ENCODE measurements at regions not wholly inside any gene's neighbourhood (a gene's known extent, or its start where the extent isn't known, plus 50 kb on each side); places are given as distances from the start of the nearest gene placed in this dataset.

DNA sequence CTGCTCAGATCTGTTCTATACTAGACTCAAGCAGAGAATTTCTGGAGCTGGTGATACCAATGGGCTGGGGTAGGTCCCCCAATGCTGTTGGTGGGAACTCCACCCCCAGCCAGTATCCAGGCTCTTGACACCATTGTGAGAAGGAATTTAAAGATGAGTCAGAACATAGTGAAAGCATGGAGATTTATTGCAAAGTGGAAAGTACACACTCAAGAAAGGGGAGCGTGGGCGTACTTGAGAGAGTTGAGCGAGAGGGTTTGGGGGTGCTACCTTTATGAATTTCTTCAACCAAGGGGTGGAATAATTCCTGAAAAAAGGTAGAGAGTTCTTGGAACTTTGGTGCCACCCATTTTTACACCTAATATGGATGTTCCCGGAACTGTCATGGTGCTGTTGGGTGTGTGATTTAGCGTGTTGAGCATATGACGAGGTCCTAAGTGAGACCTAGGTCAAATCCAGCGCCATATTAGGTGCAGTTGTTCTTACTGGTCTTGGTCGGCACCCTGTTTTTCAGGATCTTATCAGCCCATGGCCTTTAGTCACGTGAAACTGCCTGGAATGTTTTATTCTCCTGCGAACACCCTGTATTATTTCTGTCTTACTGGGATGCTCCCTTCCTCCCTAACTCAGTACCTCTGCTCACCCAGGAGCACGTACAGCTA, 122.0 kb upstream of the AHR start:
- TF ChIP-seq, protein P1, sequence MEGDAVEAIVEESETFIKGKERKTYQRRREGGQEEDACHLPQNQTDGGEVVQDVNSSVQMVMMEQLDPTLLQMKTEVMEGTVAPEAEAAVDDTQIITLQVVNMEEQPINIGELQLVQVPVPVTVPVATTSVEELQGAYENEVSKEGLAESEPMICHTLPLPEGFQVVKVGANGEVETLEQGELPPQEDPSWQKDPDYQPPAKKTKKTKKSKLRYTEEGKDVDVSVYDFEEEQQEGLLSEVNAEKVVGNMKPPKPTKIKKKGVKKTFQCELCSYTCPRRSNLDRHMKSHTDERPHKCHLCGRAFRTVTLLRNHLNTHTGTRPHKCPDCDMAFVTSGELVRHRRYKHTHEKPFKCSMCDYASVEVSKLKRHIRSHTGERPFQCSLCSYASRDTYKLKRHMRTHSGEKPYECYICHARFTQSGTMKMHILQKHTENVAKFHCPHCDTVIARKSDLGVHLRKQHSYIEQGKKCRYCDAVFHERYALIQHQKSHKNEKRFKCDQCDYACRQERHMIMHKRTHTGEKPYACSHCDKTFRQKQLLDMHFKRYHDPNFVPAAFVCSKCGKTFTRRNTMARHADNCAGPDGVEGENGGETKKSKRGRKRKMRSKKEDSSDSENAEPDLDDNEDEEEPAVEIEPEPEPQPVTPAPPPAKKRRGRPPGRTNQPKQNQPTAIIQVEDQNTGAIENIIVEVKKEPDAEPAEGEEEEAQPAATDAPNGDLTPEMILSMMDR (IDR thresholded peaks at IDR 0.05), result no peak
- TF ChIP-seq POLR2A (IDR thresholded peaks at IDR 0.05), result no peak
- no peak for TF ChIP-seq EP300 (IDR thresholded peaks at IDR 0.05)
